HUES64 (cell line): ENCODE measurements at regions not wholly inside any gene's neighbourhood (a gene's known extent, or its start where the extent isn't known, plus 50 kb on each side); places are given as distances from the start of the nearest gene placed in this dataset.
A peak's percentile ranks its signal among the peaks of the same experiment; 100 is the strongest.
"Not testable (repeated sequence)": the region's sequence is repeated elsewhere in the genome, so short reads cannot be mapped to it uniquely, and the experiment has no call there.

Experiments
- H3K27ac ChIP-seq: 2 replicates; pipeline ENCODE4 v1.7.0; 2013; ENCODE audit warnings: low read depth, low read length, inconsistent platforms
- H3K27me3 ChIP-seq: 2 replicates; pipeline ENCODE4 v1.6.1; 2013; ENCODE audit warnings: mild to moderate bottlenecking, low read length; ENCODE audit not compliant: insufficient read depth
- H3K36me3 ChIP-seq: 2 replicates; pipeline ENCODE4 v1.6.1; 2013; ENCODE audit warnings: mild to moderate bottlenecking, low read length; ENCODE audit not compliant: insufficient read depth
- H3K4me1 ChIP-seq: 2 replicates; pipeline ENCODE4 v1.6.1; 2013; ENCODE audit warnings: mild to moderate bottlenecking, low read length, moderate library complexity; ENCODE audit not compliant: insufficient read depth
- H3K4me3 ChIP-seq: 2 replicates; pipeline ENCODE4 v1.5.1; 2013; ENCODE audit warnings: mild to moderate bottlenecking, low read length, moderate library complexity
- H3K9ac ChIP-seq: 2 replicates; pipeline ENCODE4 v1.6.1; 2013; ENCODE audit warnings: mild to moderate bottlenecking, low read depth, low read length
- H3K9me3 ChIP-seq: 2 replicates; pipeline ENCODE4 v1.6.1; 2013; ENCODE audit warnings: low read depth, low read length; ENCODE audit not compliant: insufficient read depth
- WGBS: fragments of 150-250, 120-280 bp; methylation state at CpG from one replicate; pipeline ENCODE4 v1.1.7; 2013; ENCODE audit warnings: missing lambda C conversion rate; 5-methylcytosine and 5-hydroxymethylcytosine counted together

DNA sequence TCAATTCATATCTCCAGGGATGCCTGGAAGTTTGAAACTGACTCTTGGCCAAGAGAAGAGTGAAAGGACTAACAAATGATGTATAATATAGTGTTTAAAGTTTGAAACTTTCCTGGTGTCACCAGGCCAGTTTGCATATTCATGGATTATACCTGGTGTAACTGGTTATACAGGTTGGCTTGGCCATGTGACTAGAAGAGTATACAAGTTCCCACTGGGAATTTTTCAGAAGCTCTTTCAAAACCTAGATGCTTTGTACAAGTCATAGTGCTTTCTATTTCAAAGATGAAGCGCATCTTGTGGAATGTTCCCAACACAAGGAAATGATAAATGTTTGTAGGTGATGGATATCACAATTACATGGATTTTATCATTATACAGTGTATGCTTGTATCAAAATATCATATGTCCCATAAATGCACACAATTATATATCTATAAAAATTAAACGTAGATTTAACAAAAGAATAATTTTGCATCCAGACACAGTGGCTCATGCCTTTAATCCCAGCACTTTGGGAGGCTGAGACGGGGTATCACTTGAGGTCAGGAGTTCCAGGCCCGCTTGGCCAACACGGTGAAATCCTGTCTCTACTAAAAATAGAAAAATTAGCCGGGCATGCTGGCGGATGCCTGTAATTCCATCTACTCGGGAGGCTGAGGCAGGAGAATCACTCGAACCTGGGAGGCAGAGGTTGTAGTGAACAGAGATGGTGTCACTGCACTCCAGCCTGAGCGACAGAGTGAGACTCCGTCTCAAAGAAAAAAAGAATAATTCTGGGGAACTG lies 1420.2 kb downstream of the GRIK2 start:
- 94% methylated on average over 11 of the region's 11 CpGs for WGBS
- H3K27me3 ChIP-seq = no peaks in the 10 kb centered on the region
- H3K9me3 ChIP-seq = no peaks in the 10 kb centered on the region
- no peak overlapping the region for H3K4me3 ChIP-seq
- no peaks in the 10 kb centered on the region for H3K36me3 ChIP-seq
- H3K27ac ChIP-seq = no peak overlapping the region
- peaks cover 3% of the 10 kb centered on the region; the same call in 1 of the 2 replicates for H3K4me1 ChIP-seq
- no peak overlapping the region for H3K9ac ChIP-seq

DNA sequence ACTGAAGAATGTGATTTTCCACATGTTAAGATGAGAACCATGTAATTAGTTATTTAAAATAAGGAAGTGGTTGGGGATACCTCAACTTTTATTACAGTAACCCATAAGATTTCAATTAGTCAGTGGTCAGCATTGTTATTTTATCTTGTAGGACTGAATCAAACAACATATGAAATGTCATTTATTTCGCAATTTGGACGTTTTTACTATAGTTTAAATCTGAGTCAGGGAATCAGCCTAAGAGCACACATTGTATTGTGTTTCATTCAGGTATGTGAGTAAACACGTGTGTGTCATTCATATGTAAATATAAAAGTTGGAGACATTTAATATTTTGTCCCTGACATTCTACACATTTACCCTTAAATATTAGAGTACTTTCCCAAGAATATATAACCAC lies 1418.7 kb downstream of the GRIK2 start:
- no peak overlapping the region for H3K27ac ChIP-seq
- H3K27me3 ChIP-seq = no peaks in the 10 kb centered on the region
- H3K4me1 ChIP-seq = peaks cover 3% of the 10 kb centered on the region; the same call in 1 of the 2 replicates
- no peaks in the 10 kb centered on the region for H3K9me3 ChIP-seq
- H3K4me3 ChIP-seq = no peak overlapping the region
- H3K9ac ChIP-seq = no peak overlapping the region
- H3K36me3 ChIP-seq = no peaks in the 10 kb centered on the region
- 86% methylated on average over 2 of the region's 3 CpGs for WGBS

DNA sequence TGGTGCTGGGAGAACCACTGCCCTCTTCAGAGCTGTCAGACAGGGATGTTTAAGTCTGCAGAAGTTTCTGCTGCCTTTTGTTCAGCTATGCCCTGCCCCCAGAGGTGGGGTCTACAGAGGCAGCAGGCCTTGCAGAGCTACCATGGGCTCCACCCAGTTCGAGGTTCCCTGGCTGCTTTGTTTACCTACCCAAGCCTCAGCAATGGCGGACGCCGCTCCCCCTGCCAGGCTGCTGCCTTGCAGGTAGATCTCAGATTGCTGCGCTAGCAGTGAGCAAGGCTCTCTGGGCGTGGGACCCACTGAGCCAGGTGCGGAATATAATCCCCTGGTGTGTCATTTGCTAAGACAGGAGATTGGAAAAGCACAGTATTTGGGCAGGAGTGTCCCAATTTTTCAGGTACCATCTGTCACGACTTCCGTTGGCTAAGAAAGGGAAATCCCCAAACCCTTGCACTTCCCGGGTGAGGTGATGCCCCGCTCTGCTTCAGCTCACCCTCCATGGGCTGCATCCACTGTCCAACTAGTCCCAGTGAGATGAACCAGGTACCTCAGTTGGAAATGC lies 1415.5 kb downstream of the GRIK2 start:
- not testable (repeated sequence) for H3K4me1 ChIP-seq, H3K27ac ChIP-seq, H3K9ac ChIP-seq, H3K27me3 ChIP-seq, H3K9me3 ChIP-seq, H3K4me3 ChIP-seq, H3K36me3 ChIP-seq
- 86% methylated on average over 11 of the region's 11 CpGs for WGBS

DNA sequence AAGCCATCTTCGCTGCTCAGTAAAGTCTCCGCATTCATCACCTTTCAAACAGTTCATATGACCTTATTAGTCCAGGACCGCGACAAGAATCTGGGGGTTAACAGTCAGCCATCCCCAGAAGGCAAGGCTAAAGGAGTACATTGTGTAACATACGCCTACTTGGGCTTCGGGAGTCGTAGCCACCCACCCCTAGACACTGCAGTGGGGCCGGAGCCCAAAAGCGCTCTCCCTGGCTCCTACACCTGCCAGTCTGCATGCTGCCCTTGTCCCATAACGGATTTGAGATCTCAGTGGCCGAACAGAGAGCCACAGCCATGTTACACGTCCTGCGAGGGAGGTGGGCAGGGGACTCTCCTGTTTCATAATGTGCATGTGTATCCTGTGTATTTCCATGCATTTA lies 1405.5 kb downstream of the GRIK2 start:
- no peak overlapping the region for H3K27ac ChIP-seq

DNA sequence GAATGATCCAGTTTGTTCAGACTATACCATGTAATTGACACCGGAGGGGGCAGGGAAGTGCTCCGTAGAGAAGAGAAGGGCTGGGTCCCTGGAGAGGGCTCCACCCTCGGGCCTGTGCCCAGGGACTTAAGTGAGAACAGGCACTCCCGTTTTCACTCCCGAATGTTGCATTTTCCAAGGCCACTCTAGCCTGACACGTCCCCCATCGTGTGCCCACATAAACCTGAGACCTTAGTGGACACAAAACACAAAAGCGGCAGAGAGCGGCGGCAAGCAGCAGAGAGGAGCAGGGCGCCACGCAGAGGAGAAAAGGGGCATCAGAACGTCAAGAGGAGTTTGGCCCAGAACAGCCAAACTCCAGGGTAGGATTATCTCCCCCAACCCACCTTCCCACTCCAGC lies 1405.1 kb downstream of the GRIK2 start:
- 9% methylated on average over 13 of the region's 13 CpGs for WGBS
- Histone ChIP-seq H3K4me1 (no peaks in the 10 kb centered on the region), H3K9me3 (no peaks in the 10 kb centered on the region), H3K36me3 (no peaks in the 10 kb centered on the region), H3K4me3 (peak overlapping the region; percentile 61), H3K27me3 (no peaks in the 10 kb centered on the region), H3K27ac (no peak overlapping the region), H3K9ac (peak overlapping the region; percentile 46)

More for the DNA sequence above, 1405.5 kb downstream of the GRIK2 start:
- peak overlapping the region; percentile 61 for H3K4me3 ChIP-seq
- H3K27me3 ChIP-seq = no peaks in the 10 kb centered on the region
- no peaks in the 10 kb centered on the region for H3K36me3 ChIP-seq
- 81% methylated on average over 13 of the region's 13 CpGs for WGBS
- no peak overlapping the region for H3K9ac ChIP-seq
- H3K9me3 ChIP-seq = no peaks in the 10 kb centered on the region
- no peaks in the 10 kb centered on the region for H3K4me1 ChIP-seq

DNA sequence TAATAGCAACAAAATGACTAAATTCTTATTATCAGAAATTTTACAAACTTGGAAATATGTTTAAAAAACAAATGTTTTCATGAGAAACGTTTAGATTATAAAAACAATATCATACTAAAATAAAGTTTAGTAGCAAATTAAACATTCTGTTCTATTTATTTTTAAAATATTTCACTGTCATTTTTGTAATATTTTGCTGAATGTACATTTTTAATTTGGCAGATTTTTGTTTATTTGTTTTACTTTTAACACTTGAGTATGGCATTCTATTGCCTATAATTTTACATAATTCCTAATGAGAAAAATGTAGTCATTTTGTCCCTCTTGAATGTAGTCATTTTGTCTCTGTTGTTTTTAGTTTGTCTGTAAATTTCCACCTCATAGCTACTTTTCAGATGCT lies 1400.2 kb downstream of the GRIK2 start:
- H3K4me1 ChIP-seq = no peaks in the 10 kb centered on the region
- no peaks in the 10 kb centered on the region for H3K9me3 ChIP-seq
- no peak overlapping the region for H3K9ac ChIP-seq
- no CpG with 5 or more reads among the region's 1 CpG for WGBS
- no peak overlapping the region for H3K4me3 ChIP-seq
- H3K36me3 ChIP-seq = no peaks in the 10 kb centered on the region
- no peak overlapping the region for H3K27ac ChIP-seq
- H3K27me3 ChIP-seq = no peaks in the 10 kb centered on the region

DNA sequence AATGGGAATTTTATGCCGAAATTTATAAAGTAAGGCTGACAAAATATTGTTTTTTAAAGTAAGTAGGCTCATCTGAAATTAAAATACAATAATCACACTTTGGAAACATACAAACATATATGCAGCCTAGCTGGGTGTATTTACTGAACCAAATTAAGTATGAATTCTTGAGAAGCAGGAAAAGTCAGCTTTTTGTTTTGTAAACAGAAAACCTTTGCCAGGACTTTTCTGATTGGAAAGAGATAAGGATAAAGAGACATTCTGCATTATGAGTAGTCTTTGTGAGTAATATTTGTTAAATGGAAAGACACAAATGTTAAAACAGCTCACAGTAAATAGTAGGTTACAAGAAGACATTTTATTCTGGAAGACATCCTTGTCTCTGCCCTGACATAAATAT lies 1380.8 kb downstream of the GRIK2 start:
- H3K27me3 ChIP-seq = no peaks in the 10 kb centered on the region
- H3K9me3 ChIP-seq = 0 out of 2 replicates have a peak, but pooled peaks cover 1% of the 10 kb centered on the region
- no peak overlapping the region for H3K4me3 ChIP-seq
- no peaks in the 10 kb centered on the region for H3K4me1 ChIP-seq
- 100% methylated on average over 1 of the region's 1 CpG for WGBS
- no peaks in the 10 kb centered on the region for H3K36me3 ChIP-seq
- no peak overlapping the region for H3K27ac ChIP-seq
- no peak overlapping the region for H3K9ac ChIP-seq

DNA sequence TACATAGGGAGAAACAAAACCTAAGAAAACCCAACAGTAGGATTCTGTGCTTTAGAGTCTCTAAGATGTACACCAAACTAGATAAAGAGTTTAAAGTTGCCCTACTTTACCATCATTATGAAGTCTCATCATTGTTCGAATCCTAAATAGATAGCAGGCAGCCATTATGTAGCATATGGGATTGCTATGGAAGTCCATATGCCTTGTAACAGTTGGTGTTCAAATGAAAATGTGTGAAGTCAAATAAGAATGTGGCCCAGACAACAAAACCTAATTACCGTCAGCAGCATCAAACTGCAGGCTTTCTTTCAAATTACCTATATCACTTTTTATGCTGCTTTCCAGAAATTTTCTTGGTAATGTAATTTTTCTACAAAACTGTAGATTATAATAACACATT lies 1380.1 kb downstream of the GRIK2 start:
- Histone ChIP-seq H3K27me3 (no peaks in the 10 kb centered on the region), H3K9me3 (0 out of 2 replicates have a peak, but pooled peaks cover 5% of the 10 kb centered on the region), H3K27ac (no peak overlapping the region), H3K4me1 (no peaks in the 10 kb centered on the region), H3K9ac (no peak overlapping the region), H3K4me3 (no peak overlapping the region), H3K36me3 (no peaks in the 10 kb centered on the region)
- 96% methylated on average over 2 of the region's 2 CpGs for WGBS

DNA sequence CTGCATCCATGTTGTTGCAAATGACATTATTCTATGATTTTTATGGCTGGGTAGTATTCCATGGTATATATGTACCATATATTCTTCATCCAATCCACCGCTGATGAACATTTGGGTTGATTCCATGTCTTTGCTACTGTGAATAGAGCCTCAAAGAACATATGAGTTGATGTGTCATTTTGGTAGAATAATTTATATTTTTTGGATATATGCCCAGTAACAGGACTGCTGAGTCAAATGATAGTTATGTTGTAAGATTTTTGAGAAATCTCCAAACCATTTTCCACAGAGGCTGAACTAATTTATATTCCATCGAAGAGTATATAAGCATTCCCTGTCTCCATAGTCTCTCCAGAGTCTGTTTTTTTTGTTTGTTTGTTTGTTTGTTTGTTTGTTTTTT lies 1373.5 kb downstream of the GRIK2 start:
- Histone ChIP-seq H3K9ac (no peak overlapping the region), H3K36me3 (no peaks in the 10 kb centered on the region), H3K4me1 (no peaks in the 10 kb centered on the region), H3K27me3 (no peaks in the 10 kb centered on the region), H3K27ac (no peak overlapping the region), H3K9me3 (0 out of 2 replicates have a peak, but pooled peaks cover 5% of the 10 kb centered on the region), H3K4me3 (no peak overlapping the region)
- WGBS = 100% methylated on average over 1 of the region's 2 CpGs

DNA sequence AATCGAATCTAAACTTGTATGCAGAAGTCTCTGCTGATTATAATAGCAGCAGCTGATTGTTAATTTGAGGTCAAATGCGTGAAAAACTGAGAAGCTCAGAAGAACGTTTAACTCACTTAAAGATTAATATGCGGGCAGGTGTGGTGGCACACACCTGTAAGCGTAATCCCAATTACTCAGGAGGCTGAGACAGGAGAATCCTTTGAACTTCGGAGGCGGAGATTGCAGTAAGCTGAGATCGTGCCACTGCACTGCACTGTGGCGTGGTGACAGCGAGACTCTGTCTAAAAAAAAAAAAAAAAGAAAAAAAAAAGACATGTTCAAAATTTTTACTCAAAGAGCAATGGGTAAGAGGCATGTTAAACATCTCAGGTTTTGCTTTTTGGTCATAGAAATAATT lies 1370.8 kb downstream of the GRIK2 start:
- no peaks in the 10 kb centered on the region for H3K27me3 ChIP-seq
- H3K9ac ChIP-seq = no peak overlapping the region
- 0 out of 2 replicates have a peak, but pooled peaks cover 3% of the 10 kb centered on the region for H3K9me3 ChIP-seq
- H3K36me3 ChIP-seq = no peaks in the 10 kb centered on the region
- no peak overlapping the region for H3K27ac ChIP-seq
- WGBS = 92% methylated on average over 8 of the region's 10 CpGs
- H3K4me3 ChIP-seq = no peak overlapping the region
- H3K4me1 ChIP-seq = no peaks in the 10 kb centered on the region

DNA sequence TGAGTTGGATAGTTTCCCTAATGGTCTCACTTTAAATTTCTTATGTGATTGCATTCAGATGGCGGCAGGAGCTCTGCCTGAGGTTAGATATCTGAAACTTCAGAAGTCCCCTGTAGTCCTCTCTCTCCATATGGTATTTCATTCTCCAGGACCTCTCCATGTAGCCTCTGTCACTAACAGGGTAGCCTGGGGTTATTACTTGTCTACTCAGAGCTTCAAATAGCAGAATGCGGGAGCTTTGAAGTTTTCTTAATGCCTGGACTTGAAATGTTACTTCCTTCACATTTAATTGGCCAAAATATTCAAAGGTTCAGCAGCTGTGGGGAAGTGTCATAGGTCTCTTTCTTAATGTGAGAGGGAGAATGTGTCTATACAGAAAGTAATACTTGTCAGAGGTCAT lies 1370.4 kb downstream of the GRIK2 start:
- H3K4me3 ChIP-seq = no peak overlapping the region
- H3K9me3 ChIP-seq = no peaks in the 10 kb centered on the region
- H3K4me1 ChIP-seq = no peaks in the 10 kb centered on the region
- no peak overlapping the region for H3K9ac ChIP-seq
- H3K27me3 ChIP-seq = no peaks in the 10 kb centered on the region
- WGBS = 82% methylated on average over 2 of the region's 2 CpGs
- H3K27ac ChIP-seq = no peak overlapping the region
- H3K36me3 ChIP-seq = no peaks in the 10 kb centered on the region
